Brain microvascular endothelial cell (primary cell): ENCODE measurements at regions not wholly inside any gene's neighbourhood (a gene's known extent, or its start where the extent isn't known, plus 50 kb on each side); places are given as distances from the start of the nearest gene placed in this dataset.

ENCODE experiments used
- DNase-seq: peaks from one replicate; pipeline ENCODE4 v3.0.0-alpha.2; 2020
- H3K27ac ChIP-seq: fragments of 250-450 bp; sonication (Bioruptor Pico); 2 replicates; pipeline ENCODE4 v1.5.1; 2020; ENCODE audit warnings: mild to moderate bottlenecking, moderate library complexity
- H3K27me3 ChIP-seq: fragments of 250-450 bp; sonication (Bioruptor Pico); replicated peaks from 2 replicates; pipeline ENCODE4 v1.5.1; 2020; ENCODE audit warnings: mild to moderate bottlenecking
- H3K36me3 ChIP-seq: fragments of 250-450 bp; sonication (Bioruptor Pico); replicated peaks from 2 replicates; pipeline ENCODE4 v1.5.1; 2020; ENCODE audit warnings: mild to moderate bottlenecking
- H3K4me3 ChIP-seq: 2 replicates; pipeline ENCODE4 v1.5.1; 2011; ENCODE audit warnings: low read depth, mild to moderate bottlenecking, control low read depth, low read length, moderate library complexity
- CTCF ChIP-seq: IDR thresholded peaks from 2 replicates; pipeline ENCODE4 v1.5.1; 2011; ENCODE audit warnings: low read depth, mild to moderate bottlenecking, moderate library complexity, low read length, control low read depth, inconsistent platforms; ENCODE audit errors: missing control alignments
- in situ Hi-C: cut with HindIII; loops from 2 replicates; pipeline ENCODE4 v1.10.0; 2017; ENCODE audit warnings: low sequenced_read_pairs, low pct_ligation_motif_present

GRCh38 chr11:16421826-16422225 is 65.5 kb upstream of the SOX6 start:
- DNase-seq = no peak
- no peak for TF ChIP-seq CTCF
- Histone ChIP-seq H3K36me3 (no peaks in the 10 kb centered on the region), H3K4me3 (no peak overlapping the region), H3K27ac (no peak overlapping the region), H3K27me3 (no peaks in the 10 kb centered on the region)
- in situ Hi-C loops = no loop called here

- in situ Hi-C loops = no loop called here
- Histone ChIP-seq H3K4me3 (no peak overlapping the region), H3K36me3 (no peaks in the 10 kb centered on the region), H3K27me3 (no peaks in the 10 kb centered on the region), H3K27ac (no peak overlapping the region)
- TF ChIP-seq CTCF = no peak
- no peak for DNase-seq
Measured at GRCh38 chr11:16418428-16419097, 62.2 kb upstream of the SOX6 start.

GRCh38 chr11:16412525-16413172 is 56.3 kb upstream of the SOX6 start:
- no peak for DNase-seq
- H3K4me3 ChIP-seq = no peak overlapping the region
- in situ Hi-C loops = no loop called here
- H3K36me3 ChIP-seq = no peaks in the 10 kb centered on the region
- no peak overlapping the region for H3K27ac ChIP-seq
- TF ChIP-seq CTCF = no peak
- H3K27me3 ChIP-seq = no peaks in the 10 kb centered on the region

GRCh38 chr11:16410479-16410878 is 54.1 kb upstream of the SOX6 start:
- H3K36me3 ChIP-seq = no peaks in the 10 kb centered on the region
- no peaks in the 10 kb centered on the region for H3K27me3 ChIP-seq
- no peak for TF ChIP-seq CTCF
- H3K27ac ChIP-seq = no peak overlapping the region
- no peak overlapping the region for H3K4me3 ChIP-seq
- no peak for DNase-seq
- in situ Hi-C loops = no loop called here

GRCh38 chr11:16408619-16409018 is 52.3 kb upstream of the SOX6 start:
- H3K27me3 ChIP-seq = no peaks in the 10 kb centered on the region
- H3K36me3 ChIP-seq = no peaks in the 10 kb centered on the region
- no peak for DNase-seq
- H3K4me3 ChIP-seq = no peak overlapping the region
- H3K27ac ChIP-seq = no peak overlapping the region
- no peak for TF ChIP-seq CTCF
- in situ Hi-C loops = no loop called here

GRCh38 chr11:16406226-16406625 is 49.9 kb upstream of the SOX6 start:
- no peak for TF ChIP-seq CTCF
- Histone ChIP-seq H3K36me3 (no peaks in the 10 kb centered on the region), H3K27me3 (no peaks in the 10 kb centered on the region), H3K27ac (no peak overlapping the region), H3K4me3 (no peak overlapping the region)
- in situ Hi-C loops = no loop called here
- no peak for DNase-seq
